HepG2 (cell line): ENCODE measurements at regions not wholly inside any gene's neighbourhood (a gene's known extent, or its start where the extent isn't known, plus 50 kb on each side); places are given as distances from the start of the nearest gene placed in this dataset.

Source experiments
- BRCA1 ChIP-seq: sonication (generic); formaldehyde crosslinking; IDR thresholded peaks from 2 replicates; pipeline ENCODE4 v1.4.0; 2020; ENCODE audit warnings: missing genetic modification reagents
- FOXA1 ChIP-seq, 2 experiments: fragments of 450-650 bp in 1 of 2; sonication (generic) in 1 of 2; formaldehyde crosslinking in 1 of 2; IDR thresholded peaks; 2 replicates each; pipeline versions ENCODE4 v1.4.0 to v1.6.1; 2016 to 2020; ENCODE audit warnings: missing genetic modification reagents in 1 of 2
- POLR2A ChIP-seq, 2 experiments: IDR thresholded peaks; 2 replicates each; pipeline ENCODE4 v1.6.1; 2011; ENCODE audit warnings: low read depth in 2 of 2, low read length in 2 of 2, mild to moderate bottlenecking in 1 of 2, moderate library complexity in 1 of 2; ENCODE audit not compliant: insufficient read depth in 1 of 2
- TF ChIP-seq, protein P1 (sequence below): IDR thresholded peaks from 2 replicates; pipeline ENCODE4 v1.6.1; 2016

DNA sequence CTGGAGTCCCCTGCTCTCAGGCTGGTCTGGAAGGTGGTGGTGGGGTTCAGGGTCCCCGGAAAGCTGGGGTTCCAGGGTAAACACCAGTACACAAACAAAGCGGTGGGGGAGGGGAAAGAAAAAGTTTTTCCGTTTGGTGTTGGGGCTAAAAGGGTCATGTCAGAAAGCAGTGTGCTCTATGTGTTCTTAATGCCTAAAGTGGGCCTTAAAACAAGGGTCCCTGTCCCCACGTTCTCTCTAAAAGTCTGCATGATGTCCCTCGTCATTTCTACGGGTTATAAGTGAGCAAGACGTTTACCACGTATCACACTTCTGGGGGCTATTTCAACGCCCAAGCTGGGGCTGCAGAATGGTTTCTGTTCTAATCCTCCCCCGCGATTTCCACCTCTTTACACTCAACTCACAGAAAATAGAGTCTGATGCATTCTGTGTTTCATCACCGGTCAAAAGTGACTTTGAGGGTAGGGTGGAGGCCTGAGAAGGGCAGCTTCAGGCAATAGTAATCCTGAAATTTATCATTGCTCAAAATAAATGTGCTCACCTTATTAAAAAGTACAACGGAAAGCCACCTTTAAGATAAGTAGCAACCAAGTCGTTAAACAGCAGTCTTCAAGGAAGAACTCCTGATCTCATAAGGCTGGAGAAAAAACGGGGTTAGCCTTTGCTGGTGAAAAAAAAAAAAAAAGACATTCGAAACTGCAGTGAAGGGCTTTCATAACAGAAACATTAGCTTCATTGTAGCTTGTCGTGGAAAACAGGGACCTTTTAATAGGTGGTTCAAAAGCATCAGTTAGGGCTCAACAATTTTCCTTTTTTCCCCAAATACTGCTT, 63.9 kb upstream of the PTGR2 start:
- TF ChIP-seq, protein P1, sequence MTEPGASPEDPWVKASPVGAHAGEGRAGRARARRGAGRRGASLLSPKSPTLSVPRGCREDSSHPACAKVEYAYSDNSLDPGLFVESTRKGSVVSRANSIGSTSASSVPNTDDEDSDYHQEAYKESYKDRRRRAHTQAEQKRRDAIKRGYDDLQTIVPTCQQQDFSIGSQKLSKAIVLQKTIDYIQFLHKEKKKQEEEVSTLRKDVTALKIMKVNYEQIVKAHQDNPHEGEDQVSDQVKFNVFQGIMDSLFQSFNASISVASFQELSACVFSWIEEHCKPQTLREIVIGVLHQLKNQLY (CRISPR knock-in tag) = no peak
- TF ChIP-seq FOXA1 (IDR thresholded peaks at IDR 0.05) = no peak
- TF ChIP-seq FOXA1 (CRISPR knock-in tag; IDR thresholded peaks at IDR 0.05) = no peak
- TF ChIP-seq BRCA1 (CRISPR knock-in tag) = no peak
- TF ChIP-seq POLR2A (IDR thresholded peaks at IDR 0.05; ENCODE audit: insufficient read depth in 1 of 2, low read depth in 2 of 2, low read length in 2 of 2) = no peak
